HCT116 (cell line): ENCODE measurements at regions not wholly inside any gene's neighbourhood (a gene's known extent, or its start where the extent isn't known, plus 50 kb on each side); places are given as distances from the start of the nearest gene placed in this dataset.

Experiments
- ATAC-seq: fragments of 200-7000 bp; cut with Tn5 transposase; 2 replicates; pipeline ENCODE4 v1.9.1; 2020; ENCODE audit warnings: mild to moderate bottlenecking, moderate library complexity
- BruUV-seq: library from RNA; stranded (reverse); fragments of 400-500 nt; replicated peaks from 2 replicates; lab custom pipeline; 2021; lab: Mats Ljungman, UMichigan
- CTCF ChIA-PET: fragments of 300-600 bp; sonication (Branson Sonifier 250); formaldehyde crosslinking; loops from one replicate; lab custom pipeline; 2021; ENCODE audit warnings: antibody characterized with exemption; lab: Charles Lee
- POLR2A ChIA-PET: fragments of 300-600, 350-600 bp; sonication (Branson Sonifier 250); formaldehyde crosslinking; loops from one replicate; lab custom pipeline; 2021; ENCODE audit warnings: antibody characterized with exemption; lab: Charles Lee
- RAD21 ChIA-PET, 2 experiments: fragments of 300-600 bp; sonication (Branson Sonifier 250); formaldehyde crosslinking; loops; one replicate each; lab custom pipeline; 2023; ENCODE audit warnings: low total read pairs in 2 of 2; ENCODE audit not compliant: uncharacterized antibody in 2 of 2, unreplicated experiment in 2 of 2, low non-redundant PET in 1 of 2; lab: Charles Lee
- DNase-seq: peaks from one replicate; pipeline ENCODE4 v3.0.0-alpha.2; 2010; ENCODE audit warnings: low read depth, low spot score
- H2AFZ ChIP-seq: fragments of 200-600 bp; shearing (Covaris generic), sonication (generic); 2 replicates; pipeline ENCODE4 v1.6.1; 2017; ENCODE audit warnings: low read depth, mixed run types, mixed read lengths, antibody characterized with exemption, low read length; ENCODE audit not compliant: poor library complexity, severe bottlenecking
- H3K27ac ChIP-seq: 2 replicates; pipeline ENCODE4 v1.5.1; 2012; ENCODE audit warnings: low read depth, low read length
- H3K27me3 ChIP-seq: fragments of 200-600 bp; sonication (generic); 2 replicates; pipeline ENCODE4 v1.6.1; 2016; ENCODE audit warnings: mixed run types, low read length, mixed read lengths; ENCODE audit not compliant: insufficient read depth
- H3K36me3 ChIP-seq, 2 experiments: fragments of 200-500 bp in 1 of 2; fragments of 200-600 bp in 1 of 2; sonication (Bioruptor generic) in 1 of 2; sonication (generic) in 1 of 2; 2 replicates each; pipeline versions ENCODE4 v1.5.1 to v1.6.1; 2014 to 2016; ENCODE audit warnings: low read length in 2 of 2, inconsistent platforms in 1 of 2, mixed read lengths in 1 of 2, mixed run types in 1 of 2; ENCODE audit not compliant: insufficient read depth in 2 of 2, control insufficient read depth in 1 of 2
- H3K4me1 ChIP-seq, 2 experiments: fragments of 200-600 bp in 1 of 2; sonication (generic) in 1 of 2; 2 replicates each; pipeline versions ENCODE4 v1.5.1 to v1.6.1; 2012 to 2017; ENCODE audit warnings: low read length in 2 of 2, inconsistent platforms in 1 of 2, mild to moderate bottlenecking in 1 of 2, mixed read lengths in 1 of 2, mixed run types in 1 of 2, moderate library complexity in 1 of 2; ENCODE audit not compliant: insufficient read depth in 2 of 2, control insufficient read depth in 1 of 2
- H3K4me2 ChIP-seq: fragments of 200-600 bp; sonication (generic); 2 replicates; pipeline ENCODE4 v1.6.1; 2017; ENCODE audit warnings: mixed run types, low read length, mixed read lengths
- H3K4me3 ChIP-seq, 2 experiments: fragments of 200-600 bp in 1 of 2; sonication (generic) in 1 of 2; replicated peaks in 1 of 2; 2 replicates each; pipeline ENCODE4 v1.5.1; 2011 to 2016; ENCODE audit warnings: low read length in 2 of 2, control low read depth in 1 of 2, low read depth in 1 of 2, mild to moderate bottlenecking in 1 of 2, mixed read lengths in 1 of 2, mixed run types in 1 of 2
- H3K79me2 ChIP-seq: fragments of 200-600 bp; sonication (generic); 2 replicates; pipeline ENCODE4 v1.6.1; 2017; ENCODE audit warnings: mild to moderate bottlenecking, mixed run types, low read length, moderate library complexity, mixed read lengths; ENCODE audit not compliant: insufficient read depth
- H3K9ac ChIP-seq: fragments of 200-600 bp; sonication (generic); 2 replicates; pipeline ENCODE4 v1.6.1; 2016; ENCODE audit warnings: low read length, mixed read lengths
- H3K9me2 ChIP-seq: fragments of 200-600 bp; sonication (generic), shearing (Covaris generic); 2 replicates; pipeline ENCODE4 v1.6.1; 2017; ENCODE audit warnings: mixed run types, mild to moderate bottlenecking, moderate library complexity; ENCODE audit not compliant: insufficient read depth
- H3K9me3 ChIP-seq, 2 experiments: fragments of 200-500 bp in 1 of 2; fragments of 200-600 bp in 1 of 2; sonication (Bioruptor generic) in 1 of 2; sonication (generic) in 1 of 2; 2 replicates each; pipeline ENCODE4 v1.6.1; 2014 to 2017; ENCODE audit warnings: low read length in 2 of 2, mixed read lengths in 2 of 2, inconsistent platforms in 1 of 2, low read depth in 1 of 2, mild to moderate bottlenecking in 1 of 2, mixed run types in 1 of 2, moderate library complexity in 1 of 2; ENCODE audit not compliant: control insufficient read depth in 1 of 2, insufficient read depth in 1 of 2
- H4K20me1 ChIP-seq: fragments of 200-600 bp; sonication (generic), shearing (Covaris generic); 2 replicates; pipeline ENCODE4 v1.6.1; 2017; ENCODE audit warnings: mixed run types, mild to moderate bottlenecking, moderate library complexity; ENCODE audit not compliant: insufficient read depth
- ATF3 ChIP-seq: IDR thresholded peaks from 2 replicates; pipeline ENCODE4 v1.6.1; 2012
- EGR1 ChIP-seq: IDR thresholded peaks from 2 replicates; pipeline ENCODE4 v1.6.1; 2012; ENCODE audit warnings: low read depth
- EZH2 ChIP-seq: fragments of 200-600 bp; sonication (generic); IDR thresholded peaks from 2 replicates; pipeline ENCODE4 v1.6.1; 2017; ENCODE audit warnings: antibody characterized with exemption, mixed run types
- EZH2phosphoT487 ChIP-seq: fragments of 200-600 bp; IDR thresholded peaks from 2 replicates; pipeline ENCODE4 v1.6.1; 2018; ENCODE audit warnings: antibody characterized with exemption, borderline replicate concordance
- FOSL1 ChIP-seq: IDR thresholded peaks from 2 replicates; pipeline ENCODE4 v1.6.1; 2012; ENCODE audit warnings: low read depth
- JUND ChIP-seq: IDR thresholded peaks from 2 replicates; pipeline ENCODE4 v1.6.1; 2012
- POLR2A ChIP-seq: IDR thresholded peaks from 2 replicates; pipeline ENCODE4 v1.7.0; 2011; ENCODE audit warnings: borderline replicate concordance; ENCODE audit not compliant: insufficient read depth, insufficient read length; ENCODE audit errors: extremely low read depth
- SRF ChIP-seq: IDR thresholded peaks from 2 replicates; pipeline ENCODE4 v1.6.1; 2012; ENCODE audit warnings: low read depth
- TCF7L2 ChIP-seq: IDR thresholded peaks from 2 replicates; pipeline ENCODE4 v1.7.0; 2011; ENCODE audit warnings: borderline replicate concordance, inconsistent platforms; ENCODE audit not compliant: insufficient read depth, insufficient read length; ENCODE audit errors: extremely low read depth
- YY1 ChIP-seq: IDR thresholded peaks from 2 replicates; pipeline ENCODE4 v1.6.1; 2011; ENCODE audit warnings: low read length, low read depth, moderate library complexity, mild to moderate bottlenecking; ENCODE audit not compliant: insufficient replicate concordance; ENCODE audit errors: extremely low read depth
- ZBTB33 ChIP-seq: IDR thresholded peaks from 2 replicates; pipeline ENCODE4 v1.6.1; 2011; ENCODE audit warnings: mild to moderate bottlenecking, low read length, moderate library complexity; ENCODE audit not compliant: insufficient replicate concordance; ENCODE audit errors: extremely low read depth
- intact Hi-C: fragments of 100-400 bp; cut with micrococcal nuclease; formaldehyde crosslinking; loops from 2 replicates; pipeline ENCODE4 v1.10.0; 2022

- intact Hi-C loops = no loop called here
- ChIA-PET RAD21 (no interaction called here), CTCF (no interaction called here), POLR2A (no interaction called here)
- Histone ChIP-seq H3K9ac (no peak overlapping the region), H3K9me2 (no peaks in the 10 kb centered on the region), H3K36me3 (no peaks in the 10 kb centered on the region), H3K4me1 (no peaks in the 10 kb centered on the region), H3K9me3 (no peaks in the 10 kb centered on the region), H3K27me3 (no peaks in the 10 kb centered on the region), H4K20me1 (no peaks in the 10 kb centered on the region), H3K4me2 (no peak overlapping the region), H3K79me2 (no peaks in the 10 kb centered on the region), H3K4me3 (no peak overlapping the region), H3K27ac (no peak overlapping the region), H2AFZ (no peak overlapping the region)
- BruUV-seq = no TSS peak
- DNase-seq (no peak), ATAC-seq (no peak)
- TF ChIP-seq SRF = no peak
- no peak for TF ChIP-seq POLR2A
- no peak for TF ChIP-seq EZH2
- TF ChIP-seq EGR1 = no peak
- no peak for TF ChIP-seq ATF3
- no peak for TF ChIP-seq ZBTB33
- no peak for TF ChIP-seq JUND
- TF ChIP-seq FOSL1 = no peak
- no peak for TF ChIP-seq TCF7L2
These were observed 146.5 kb upstream of the MEOX2 start for GRCh38 chr7:15832996-15833395.

GRCh38 chr7:15831606-15832005 lies 145.1 kb upstream of the MEOX2 start:
- H3K4me1 ChIP-seq = no peaks in the 10 kb centered on the region
- TF ChIP-seq EZH2phosphoT487 (no peak), POLR2A (no peak), YY1 (no peak)
- TF ChIP-seq, all 23 proteins: peak for 0
- RAD21 ChIA-PET = no interaction called here
- H3K9ac ChIP-seq = no peak overlapping the region
- POLR2A ChIA-PET = no interaction called here
- no peaks in the 10 kb centered on the region for H3K9me3 ChIP-seq
- CTCF ChIA-PET = no interaction called here
- no peak overlapping the region for H3K4me2 ChIP-seq
- no peak overlapping the region for H3K27ac ChIP-seq
- H3K36me3 ChIP-seq = no peaks in the 10 kb centered on the region
- intact Hi-C loops = no loop called here
- DNase-seq (no peak), ATAC-seq (no peak)
- no TSS peak for BruUV-seq
- no peak overlapping the region for H2AFZ ChIP-seq
- H3K79me2 ChIP-seq = no peaks in the 10 kb centered on the region
- H3K4me3 ChIP-seq = no peak overlapping the region
- no peaks in the 10 kb centered on the region for H4K20me1 ChIP-seq
- H3K27me3 ChIP-seq = no peaks in the 10 kb centered on the region
- H3K9me2 ChIP-seq = no peaks in the 10 kb centered on the region
